ENCODE measurements at regions not wholly inside any gene's neighbourhood (a gene's known extent, or its start where the extent isn't known, plus 50 kb on each side); places are given as distances from the start of the nearest gene placed in this dataset.

DNA sequence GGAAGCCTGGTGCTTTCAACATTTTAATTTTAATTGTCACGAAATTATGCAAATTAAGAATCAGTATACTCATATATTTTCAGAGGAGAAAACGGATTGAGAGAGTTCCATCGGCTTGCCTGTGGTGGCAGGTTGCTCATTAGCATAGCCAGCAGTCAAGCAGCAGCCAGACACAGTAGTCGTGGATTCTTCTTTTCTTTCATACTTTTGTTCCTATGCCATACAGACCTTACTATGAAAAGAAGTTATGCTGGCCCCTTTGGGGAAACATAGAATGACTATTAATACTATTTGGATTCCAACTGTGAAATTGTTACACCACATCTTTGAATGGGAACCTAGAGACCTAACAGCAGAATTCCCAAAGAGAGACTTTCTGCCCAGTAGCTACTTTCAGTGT lies 617.7 kb upstream of the CA10 start:
- H3K4me1 ChIP-seq (ENCODE audit: control insufficient read depth, extremely low read depth, insufficient read depth, low read length), result no peaks in the 10 kb centered on the region
- DNase-seq (ENCODE audit: low read depth, low spot score) (no peak), FAIRE-seq (no peak)
- H2AFZ ChIP-seq (ENCODE audit: control insufficient read depth, low read length), result no peak overlapping the region
- H3K36me3 ChIP-seq (ENCODE audit: control insufficient read depth in 2 of 2, extremely low read depth in 1 of 2, insufficient read depth in 2 of 2, low read length in 2 of 2), result no peaks in the 10 kb centered on the region
- dilution Hi-C loops (cut with MboI; ENCODE audit: extremely low pct_ligation_motif_present, low sequenced_read_pairs), result no loop called here
- H3K9ac ChIP-seq (ENCODE audit: control insufficient read depth, extremely low read depth, insufficient read depth, low read length), result no peak overlapping the region
- no peaks in the 10 kb centered on the region for H4K20me1 ChIP-seq (ENCODE audit: control insufficient read depth, extremely low read depth, insufficient read depth, low read length)
- H3K79me2 ChIP-seq (ENCODE audit: control insufficient read depth, insufficient read depth, low read length), result no peaks in the 10 kb centered on the region
- H3K9me1 ChIP-seq (ENCODE audit: control insufficient read depth, extremely low read depth, insufficient read depth, low read length), result no peaks in the 10 kb centered on the region
- no peak overlapping the region for H3K4me3 ChIP-seq (ENCODE audit: control insufficient read depth in 2 of 3, extremely low read depth in 1 of 3, insufficient read depth in 2 of 3, low read depth in 1 of 3, low read length in 3 of 3)
- TF ChIP-seq, protein P1, sequence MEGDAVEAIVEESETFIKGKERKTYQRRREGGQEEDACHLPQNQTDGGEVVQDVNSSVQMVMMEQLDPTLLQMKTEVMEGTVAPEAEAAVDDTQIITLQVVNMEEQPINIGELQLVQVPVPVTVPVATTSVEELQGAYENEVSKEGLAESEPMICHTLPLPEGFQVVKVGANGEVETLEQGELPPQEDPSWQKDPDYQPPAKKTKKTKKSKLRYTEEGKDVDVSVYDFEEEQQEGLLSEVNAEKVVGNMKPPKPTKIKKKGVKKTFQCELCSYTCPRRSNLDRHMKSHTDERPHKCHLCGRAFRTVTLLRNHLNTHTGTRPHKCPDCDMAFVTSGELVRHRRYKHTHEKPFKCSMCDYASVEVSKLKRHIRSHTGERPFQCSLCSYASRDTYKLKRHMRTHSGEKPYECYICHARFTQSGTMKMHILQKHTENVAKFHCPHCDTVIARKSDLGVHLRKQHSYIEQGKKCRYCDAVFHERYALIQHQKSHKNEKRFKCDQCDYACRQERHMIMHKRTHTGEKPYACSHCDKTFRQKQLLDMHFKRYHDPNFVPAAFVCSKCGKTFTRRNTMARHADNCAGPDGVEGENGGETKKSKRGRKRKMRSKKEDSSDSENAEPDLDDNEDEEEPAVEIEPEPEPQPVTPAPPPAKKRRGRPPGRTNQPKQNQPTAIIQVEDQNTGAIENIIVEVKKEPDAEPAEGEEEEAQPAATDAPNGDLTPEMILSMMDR (optimal IDR thresholded peaks at IDR 0.05 in 1 of 3, IDR thresholded peaks at IDR 0.05 in 1 of 3, conservative IDR thresholded peaks at IDR 0.05 in 1 of 3; ENCODE audit: extremely low read depth in 1 of 3, insufficient read depth in 2 of 3, low read length in 3 of 3), result no peak
- TF ChIP-seq EZH2 (IDR thresholded peaks at IDR 0.05; ENCODE audit: low read length), result no peak
- no peak overlapping the region for H3K27ac ChIP-seq (ENCODE audit: control insufficient read depth, insufficient read depth, low read length)
- no peak overlapping the region for H3K4me2 ChIP-seq (ENCODE audit: control insufficient read depth, extremely low read depth, insufficient read depth, low read depth, low read length)
- no peaks in the 10 kb centered on the region for H3K9me3 ChIP-seq (ENCODE audit: control insufficient read depth, low read depth, low read length)
- no peaks in the 10 kb centered on the region for H3K27me3 ChIP-seq (ENCODE audit: control insufficient read depth, extremely low read depth, insufficient read depth, low read length)

- H2AFZ ChIP-seq (ENCODE audit: control insufficient read depth, low read length), result no peak overlapping the region
- no peaks in the 10 kb centered on the region for H4K20me1 ChIP-seq (ENCODE audit: control insufficient read depth, extremely low read depth, insufficient read depth, low read length)
- TF ChIP-seq, protein P1 (optimal IDR thresholded peaks at IDR 0.05 in 1 of 3, IDR thresholded peaks at IDR 0.05 in 1 of 3, conservative IDR thresholded peaks at IDR 0.05 in 1 of 3; ENCODE audit: extremely low read depth in 1 of 3, insufficient read depth in 2 of 3, low read length in 3 of 3), result no peak
- TF ChIP-seq EZH2 (IDR thresholded peaks at IDR 0.05; ENCODE audit: low read length), result no peak
- H3K4me1 ChIP-seq (ENCODE audit: control insufficient read depth, extremely low read depth, insufficient read depth, low read length), result no peaks in the 10 kb centered on the region
- H3K27ac ChIP-seq (ENCODE audit: control insufficient read depth, insufficient read depth, low read length), result no peak overlapping the region
- H3K9ac ChIP-seq (ENCODE audit: control insufficient read depth, extremely low read depth, insufficient read depth, low read length), result no peak overlapping the region
- FAIRE-seq (no peak), DNase-seq (ENCODE audit: low read depth, low spot score) (no peak)
- no peak overlapping the region for H3K4me3 ChIP-seq (ENCODE audit: control insufficient read depth in 2 of 3, extremely low read depth in 1 of 3, insufficient read depth in 2 of 3, low read depth in 1 of 3, low read length in 3 of 3)
- no peaks in the 10 kb centered on the region for H3K9me3 ChIP-seq (ENCODE audit: control insufficient read depth, low read depth, low read length)
- no peaks in the 10 kb centered on the region for H3K36me3 ChIP-seq (ENCODE audit: control insufficient read depth in 2 of 2, extremely low read depth in 1 of 2, insufficient read depth in 2 of 2, low read length in 2 of 2)
- H3K4me2 ChIP-seq (ENCODE audit: control insufficient read depth, extremely low read depth, insufficient read depth, low read depth, low read length), result no peak overlapping the region
- H3K79me2 ChIP-seq (ENCODE audit: control insufficient read depth, insufficient read depth, low read length), result no peaks in the 10 kb centered on the region
- H3K9me1 ChIP-seq (ENCODE audit: control insufficient read depth, extremely low read depth, insufficient read depth, low read length), result no peaks in the 10 kb centered on the region
- dilution Hi-C loops (cut with MboI; ENCODE audit: extremely low pct_ligation_motif_present, low sequenced_read_pairs), result no loop called here
- no peaks in the 10 kb centered on the region for H3K27me3 ChIP-seq (ENCODE audit: control insufficient read depth, extremely low read depth, insufficient read depth, low read length)
These were observed 604.3 kb upstream of the CA10 start for GRCh38 chr17:52762794-52763167.
